Subcutaneous abdominal adipose tissue (tissue), 5 donors: ENCODE measurements at regions not wholly inside any gene's neighbourhood (a gene's known extent, or its start where the extent isn't known, plus 50 kb on each side); places are given as distances from the start of the nearest gene placed in this dataset.

Source experiments
- H3K27ac ChIP-seq: one replicate; pipeline ENCODE4 v1.7.0; 2013; ENCODE audit warnings: low read depth, mild to moderate bottlenecking, inconsistent platforms, low read length, moderate library complexity
- H3K27me3 ChIP-seq, 5 donors: one replicate each; pipeline ENCODE4 v1.7.0; 2013; ENCODE audit warnings: low read length in 5 of 5, inconsistent platforms in 1 of 5; ENCODE audit not compliant: control insufficient read depth in 5 of 5, insufficient read depth in 4 of 5
- H3K36me3 ChIP-seq, 5 donors: one replicate each; pipeline ENCODE4 v1.7.0; 2013; ENCODE audit warnings: low read length in 5 of 5; ENCODE audit not compliant: control insufficient read depth in 5 of 5, insufficient read depth in 5 of 5
- H3K4me1 ChIP-seq, 5 donors: one replicate each; pipeline ENCODE4 v1.7.0; 2013; ENCODE audit warnings: low read length in 5 of 5, mild to moderate bottlenecking in 3 of 5, moderate library complexity in 1 of 5; ENCODE audit not compliant: control insufficient read depth in 5 of 5, insufficient read depth in 5 of 5
- H3K4me3 ChIP-seq, 5 donors: one replicate each; pipeline ENCODE4 v1.7.0; 2013; ENCODE audit warnings: low read length in 5 of 5, low read depth in 1 of 5
- H3K9ac ChIP-seq, 5 donors: one replicate each; pipeline ENCODE4 v1.7.0; 2013; ENCODE audit warnings: low read length in 5 of 5, mild to moderate bottlenecking in 4 of 5, moderate library complexity in 3 of 5
- H3K9me3 ChIP-seq, 5 donors: one replicate each; pipeline ENCODE4 v1.7.0; 2013; ENCODE audit warnings: low read length in 5 of 5; ENCODE audit not compliant: control insufficient read depth in 5 of 5
- donor health status: healthy.
- donor health status: healthy.
- donor health status: healthy.
- donor health status: healthy.
- donor health status: healthy.

DNA sequence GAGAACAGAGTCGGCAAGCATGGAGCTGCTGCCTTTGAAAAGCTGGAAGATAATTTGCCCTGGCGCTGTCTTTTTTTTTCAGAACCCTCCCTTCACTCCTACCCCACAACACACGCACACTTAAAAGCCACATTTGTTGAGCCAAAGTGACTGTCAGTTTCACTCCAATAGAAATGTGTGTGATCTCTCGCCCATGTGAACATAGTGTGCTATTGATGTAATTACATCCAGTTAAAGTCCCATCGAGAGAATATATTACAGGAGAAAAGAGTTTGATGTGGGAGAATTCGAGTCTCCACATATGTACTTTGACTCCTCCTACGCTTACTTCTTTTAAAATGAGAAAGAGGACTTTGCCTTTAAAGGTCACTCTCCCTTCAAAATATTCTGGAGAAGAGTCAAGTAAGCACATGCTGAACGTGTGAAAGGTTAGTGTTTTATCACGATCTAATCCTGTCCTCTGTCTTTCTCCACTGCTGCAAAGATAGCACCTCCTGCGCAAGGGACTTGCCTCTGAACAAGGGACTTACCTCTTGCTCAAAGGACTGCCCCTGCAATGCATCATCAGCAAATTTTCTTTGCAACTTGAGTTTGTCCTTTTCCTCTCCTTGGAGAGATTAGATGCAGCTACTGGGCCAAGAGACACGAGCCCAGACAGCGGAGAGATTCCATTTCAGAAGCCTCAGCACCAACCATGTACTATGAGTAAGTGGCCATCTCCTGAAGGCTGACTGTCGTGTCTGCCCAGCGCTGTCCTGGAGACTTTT lies 613.9 kb downstream of the PTPRU start:
- Histone ChIP-seq H3K36me3 (no peaks in the 10 kb centered on the region), H3K27ac (no peak overlapping the region), H3K9ac (no peak overlapping the region), H3K27me3 (peaks cover 0 to 23% (median 11%) of the 10 kb centered on the region in 5 donors), H3K4me3 (no peak overlapping the region), H3K9me3 (no peaks in the 10 kb centered on the region), H3K4me1 (peaks cover 0 to 4% (median 0%) of the 10 kb centered on the region in 5 donors)

DNA sequence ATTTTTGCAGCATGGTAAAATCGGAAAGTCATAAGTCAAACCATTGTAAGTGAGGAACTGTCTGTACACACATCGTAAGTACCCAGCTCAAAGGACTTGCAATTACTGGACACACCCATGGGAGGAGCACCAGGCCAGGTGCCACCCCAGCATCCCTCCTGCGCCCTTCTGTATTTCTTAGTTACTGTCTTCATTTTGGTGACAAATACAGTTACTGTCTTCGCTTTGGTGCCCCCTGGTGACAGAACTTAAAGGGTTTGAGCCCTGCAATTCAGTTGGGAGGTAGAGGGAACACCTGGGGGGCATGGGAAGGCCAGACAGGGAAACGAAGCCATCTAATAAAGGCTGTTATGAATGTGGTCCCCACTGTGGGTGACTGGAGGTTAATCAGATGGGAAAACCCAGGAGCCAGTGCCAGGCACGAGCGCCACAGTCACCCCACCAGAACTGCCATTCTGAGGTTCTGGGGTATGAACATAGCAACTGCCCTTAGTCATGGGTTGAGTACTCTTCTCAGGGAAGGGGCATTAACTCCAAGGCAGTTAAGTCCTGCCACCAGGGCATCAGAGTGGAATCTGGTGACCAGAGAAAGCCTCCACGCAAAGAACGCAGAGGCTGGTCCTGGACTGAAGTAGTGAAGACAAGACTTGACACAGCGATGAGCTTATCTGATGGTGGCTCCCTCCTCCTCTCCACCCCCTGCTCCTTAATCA lies 612.9 kb downstream of the PTPRU start:
- no peaks in the 10 kb centered on the region for H3K36me3 ChIP-seq
- peaks cover 0 to 2% (median 0%) of the 10 kb centered on the region in 5 donors for H3K4me1 ChIP-seq
- peaks cover 0 to 24% (median 11%) of the 10 kb centered on the region in 5 donors for H3K27me3 ChIP-seq
- H3K9me3 ChIP-seq = no peaks in the 10 kb centered on the region
- no peak overlapping the region for H3K9ac ChIP-seq
- H3K4me3 ChIP-seq = no peak overlapping the region
- H3K27ac ChIP-seq = no peak overlapping the region

DNA sequence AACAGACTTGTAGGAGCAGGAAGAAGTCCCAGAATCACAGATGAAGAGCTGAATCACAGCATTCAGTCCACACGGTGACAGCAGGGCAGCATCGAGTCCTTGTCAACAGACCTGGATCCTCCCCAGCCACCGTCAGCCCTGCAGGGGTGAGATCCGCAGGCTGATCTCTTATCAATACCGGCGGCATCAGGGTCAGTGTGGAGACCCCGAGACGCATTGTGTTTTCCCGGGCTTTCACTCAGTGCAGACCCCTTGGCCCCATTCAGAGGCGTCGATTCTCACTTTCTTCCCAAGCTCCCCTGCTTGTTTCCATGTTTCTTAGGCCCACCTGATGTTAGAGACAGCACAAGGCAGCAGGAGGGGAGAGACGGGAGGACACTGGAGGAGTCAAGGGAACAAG lies 609.6 kb downstream of the PTPRU start:
- Histone ChIP-seq H3K27ac (no peak overlapping the region), H3K4me3 (no peak overlapping the region), H3K36me3 (no peaks in the 10 kb centered on the region), H3K9me3 (peaks cover 4 to 21% (median 15%) of the 10 kb centered on the region in 5 donors), H3K27me3 (peaks cover 0 to 27% (median 10%) of the 10 kb centered on the region in 5 donors), H3K9ac (no peak overlapping the region), H3K4me1 (no peaks in the 10 kb centered on the region)

DNA sequence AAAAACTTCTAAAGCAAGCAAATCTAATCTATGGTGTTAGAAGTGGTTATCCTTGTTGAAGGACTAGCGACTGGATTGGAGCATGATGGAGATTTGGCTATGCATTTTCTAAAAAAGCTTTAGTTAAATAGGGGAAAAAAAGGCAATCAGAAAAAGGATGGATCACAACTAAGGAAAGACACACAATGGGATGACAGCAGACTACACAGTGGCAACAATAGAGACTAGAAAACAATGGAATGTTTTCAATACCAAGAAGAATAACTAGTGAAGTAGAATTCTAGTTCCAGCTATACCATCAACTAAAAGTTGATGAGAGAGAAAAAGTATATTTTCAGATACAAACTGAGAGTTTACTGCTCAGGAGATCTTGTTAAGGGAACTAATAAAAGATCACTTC lies 605.8 kb downstream of the PTPRU start:
- no peak overlapping the region for H3K9ac ChIP-seq
- H3K27ac ChIP-seq = no peak overlapping the region
- no peak overlapping the region for H3K4me3 ChIP-seq
- H3K9me3 ChIP-seq = peaks cover 4 to 23% (median 16%) of the 10 kb centered on the region in 5 donors
- H3K4me1 ChIP-seq = no peaks in the 10 kb centered on the region
- H3K27me3 ChIP-seq = peaks cover 0 to 15% (median 5%) of the 10 kb centered on the region in 5 donors
- no peaks in the 10 kb centered on the region for H3K36me3 ChIP-seq

DNA sequence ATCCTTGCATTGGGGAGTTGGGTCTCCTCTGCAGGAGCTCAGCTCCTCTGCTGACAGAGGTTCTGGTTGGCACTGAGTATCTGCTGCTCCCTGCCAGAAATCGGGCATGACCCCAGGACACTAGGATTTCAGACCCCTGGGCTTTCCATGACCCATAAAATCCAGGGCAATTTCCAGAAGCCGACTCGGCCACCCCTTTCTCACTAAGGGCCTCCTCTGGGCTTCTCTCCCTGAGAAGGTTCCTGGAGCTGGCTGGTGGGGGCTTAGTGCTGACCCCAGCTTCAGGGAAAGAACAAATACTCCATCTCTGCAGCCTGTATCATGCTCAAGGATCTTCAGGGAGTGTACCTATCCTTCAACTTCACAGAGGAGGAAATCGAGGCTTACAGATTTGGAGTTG lies 603.4 kb downstream of the PTPRU start:
- Histone ChIP-seq H3K9ac (no peak overlapping the region), H3K36me3 (no peaks in the 10 kb centered on the region), H3K27me3 (peaks cover 0 to 9% (median 3%) of the 10 kb centered on the region in 5 donors)

DNA sequence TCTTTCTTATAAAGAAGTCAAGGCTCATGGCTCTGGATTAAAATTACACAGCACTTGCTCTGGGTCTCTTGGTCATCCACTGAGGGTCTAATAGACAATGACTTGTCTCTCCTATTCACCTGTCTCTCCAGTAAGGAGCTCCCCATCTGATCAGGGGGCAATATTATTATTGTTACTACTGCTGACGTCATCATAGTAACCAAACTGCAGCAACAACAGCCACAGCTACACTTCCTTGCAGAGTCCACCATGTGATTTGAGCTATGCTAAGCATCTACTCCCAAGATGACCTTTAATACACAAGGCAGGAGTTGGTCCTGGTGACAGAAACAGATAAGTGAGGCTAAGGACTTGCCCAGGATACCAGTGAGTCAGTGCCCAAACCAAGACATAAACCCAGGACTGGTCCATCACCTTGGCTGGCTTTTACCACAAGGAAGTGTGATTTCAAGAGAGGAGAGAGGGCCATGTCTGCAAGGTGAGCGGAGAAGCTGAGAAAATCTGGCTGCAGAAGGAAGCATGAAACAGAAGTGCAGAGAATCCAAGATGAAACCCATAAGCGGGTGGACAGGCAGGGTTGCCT lies 602.5 kb downstream of the PTPRU start:
- Histone ChIP-seq H3K9me3 (peaks cover 4 to 23% (median 16%) of the 10 kb centered on the region in 5 donors), H3K27me3 (peaks cover 0 to 9% (median 7%) of the 10 kb centered on the region in 5 donors)

More for the DNA sequence above, 603.4 kb downstream of the PTPRU start:
- Histone ChIP-seq H3K4me3 (no peak overlapping the region), H3K4me1 (no peaks in the 10 kb centered on the region), H3K27ac (no peak overlapping the region), H3K9me3 (peaks cover 4 to 23% (median 16%) of the 10 kb centered on the region in 5 donors)

DNA sequence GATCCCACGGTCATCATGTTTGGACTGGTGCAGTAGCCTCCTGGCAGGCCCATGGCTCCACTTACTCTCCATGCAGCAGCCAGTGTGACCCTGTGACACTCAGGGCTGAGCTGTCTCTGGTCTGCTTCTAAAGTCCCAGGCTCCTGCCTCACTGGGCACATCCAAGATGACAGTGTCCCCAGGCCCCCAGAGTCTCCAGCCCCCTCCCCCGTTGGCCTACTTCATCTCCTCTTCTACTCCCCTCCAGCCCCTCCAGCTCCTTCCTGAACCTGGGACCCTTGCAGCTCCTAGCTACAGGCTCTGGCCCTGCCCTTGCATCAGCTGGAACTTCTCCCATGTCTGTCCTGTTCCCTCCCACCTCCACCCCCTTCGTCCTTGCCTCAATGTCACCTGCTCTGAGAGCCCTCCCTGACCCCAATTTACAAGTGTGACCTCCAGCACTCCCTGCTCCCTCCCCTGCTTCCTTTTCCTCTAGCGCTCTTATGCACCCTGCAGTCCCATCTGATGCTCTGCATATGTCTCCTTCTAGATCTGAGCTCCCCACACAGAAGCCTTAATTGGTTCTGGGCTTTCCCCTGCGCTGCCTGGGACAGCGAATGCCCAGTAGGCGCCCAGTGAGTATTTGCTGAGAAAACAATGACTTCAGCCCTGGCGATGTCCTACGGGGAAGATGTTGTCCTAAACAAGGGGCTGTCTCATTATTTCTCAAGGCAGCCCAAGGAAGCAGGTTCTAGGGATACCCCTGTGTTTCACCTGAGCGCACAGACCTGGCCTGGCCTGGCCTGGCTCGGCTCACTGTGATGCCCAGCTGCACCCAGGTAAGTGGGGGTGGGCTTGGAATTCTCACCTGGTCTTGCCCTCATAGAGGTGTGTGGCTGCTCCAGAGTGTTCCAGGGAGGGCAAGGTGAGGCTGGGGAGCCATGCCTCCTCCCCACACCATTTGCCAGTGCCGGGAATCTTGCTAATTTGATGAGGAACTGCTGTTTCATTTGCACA lies 600.6 kb downstream of the PTPRU start:
- Histone ChIP-seq H3K9me3 (peaks cover 0 to 11% (median 9%) of the 10 kb centered on the region in 5 donors), H3K27me3 (peaks cover 0 to 13% (median 5%) of the 10 kb centered on the region in 5 donors), H3K4me1 (no peaks in the 10 kb centered on the region), H3K27ac (no peak overlapping the region), H3K36me3 (no peaks in the 10 kb centered on the region), H3K9ac (no peak overlapping the region), H3K4me3 (no peak overlapping the region)

More for the DNA sequence above, 602.5 kb downstream of the PTPRU start:
- no peak overlapping the region for H3K4me3 ChIP-seq
- H3K36me3 ChIP-seq = no peaks in the 10 kb centered on the region
- no peak overlapping the region for H3K9ac ChIP-seq
- no peaks in the 10 kb centered on the region for H3K4me1 ChIP-seq
- H3K27ac ChIP-seq = no peak overlapping the region

DNA sequence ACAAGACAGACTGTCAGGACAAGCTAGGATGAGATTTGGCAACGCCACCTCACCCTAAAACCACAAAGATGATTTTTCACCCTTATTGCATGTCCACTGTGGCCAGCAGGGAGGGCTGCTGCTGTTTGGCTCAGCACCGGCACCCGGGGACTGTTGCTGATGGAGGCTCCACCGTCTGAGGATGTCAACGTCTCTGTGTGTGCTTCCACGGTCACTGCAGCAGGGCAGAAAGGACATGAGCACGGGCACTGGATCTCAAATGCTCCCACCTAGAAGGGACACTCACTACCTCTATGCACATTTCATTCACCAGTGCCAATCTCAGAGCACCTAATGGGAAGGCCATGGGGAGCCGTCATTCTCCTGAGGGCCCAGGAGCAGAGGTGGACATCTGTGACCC lies 599.6 kb downstream of the PTPRU start:
- peaks cover 0 to 19% (median 2%) of the 10 kb centered on the region in 5 donors for H3K27me3 ChIP-seq
- peaks cover 0 to 1% (median under 1%) of the 10 kb centered on the region in 5 donors for H3K9me3 ChIP-seq
- no peak overlapping the region for H3K27ac ChIP-seq
- H3K36me3 ChIP-seq = no peaks in the 10 kb centered on the region
- H3K4me3 ChIP-seq = no peak overlapping the region
- H3K4me1 ChIP-seq = no peaks in the 10 kb centered on the region
- no peak overlapping the region for H3K9ac ChIP-seq

DNA sequence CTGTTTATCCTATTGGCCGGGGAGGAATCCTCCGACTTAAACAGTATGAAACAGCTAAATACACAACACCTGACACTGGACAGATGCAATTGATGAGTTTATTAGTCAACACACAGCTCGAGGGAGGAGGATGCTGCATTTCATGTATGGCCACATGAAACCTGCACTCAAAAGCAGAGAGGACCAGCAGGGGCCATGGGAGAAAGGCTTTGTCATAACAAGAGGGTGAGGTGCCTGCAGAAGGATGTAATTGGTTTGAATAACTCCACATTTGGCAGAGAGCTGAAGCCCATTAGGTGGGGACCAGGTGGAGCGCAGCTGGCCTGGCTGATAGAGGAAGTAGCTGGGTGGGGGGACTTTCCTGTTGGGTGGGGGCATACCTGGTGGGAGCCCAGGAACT lies 599.1 kb downstream of the PTPRU start:
- no peaks in the 10 kb centered on the region for H3K4me1 ChIP-seq
- no peak overlapping the region for H3K4me3 ChIP-seq
- no peaks in the 10 kb centered on the region for H3K36me3 ChIP-seq
- no peaks in the 10 kb centered on the region for H3K9me3 ChIP-seq
- H3K27ac ChIP-seq = no peak overlapping the region
- H3K9ac ChIP-seq = no peak overlapping the region
- H3K27me3 ChIP-seq = peaks cover 0 to 19% (median 2%) of the 10 kb centered on the region in 5 donors
